Coronary artery (tissue), 2 donors: ENCODE measurements at regions not wholly inside any gene's neighbourhood (a gene's known extent, or its start where the extent isn't known, plus 50 kb on each side); places are given as distances from the start of the nearest gene placed in this dataset.
"Not testable (repeated sequence)": the region's sequence is repeated elsewhere in the genome, so short reads cannot be mapped to it uniquely, and the experiment has no call there.

ENCODE experiments used
- DNase-seq: peaks from one replicate; pipeline ENCODE4 v3.0.0-alpha.2; 2017; ENCODE audit warnings: low spot score
- H3K27ac ChIP-seq, 2 donors: fragments of 200-600 bp; sonication (generic); one replicate each; pipeline ENCODE4 v1.5.1; 2016 to 2019
- H3K4me3 ChIP-seq: fragments of 200-600 bp; sonication (generic); 2 replicates; pipeline ENCODE4 v1.5.1; 2016; ENCODE audit warnings: mild to moderate bottlenecking, moderate library complexity
- TF ChIP-seq, protein P1 (sequence below): fragments of 200-600 bp; sonication (generic); IDR thresholded peaks from one replicate; pipeline ENCODE4 v1.5.1; 2019; ENCODE audit warnings: antibody characterized with exemption

DNA sequence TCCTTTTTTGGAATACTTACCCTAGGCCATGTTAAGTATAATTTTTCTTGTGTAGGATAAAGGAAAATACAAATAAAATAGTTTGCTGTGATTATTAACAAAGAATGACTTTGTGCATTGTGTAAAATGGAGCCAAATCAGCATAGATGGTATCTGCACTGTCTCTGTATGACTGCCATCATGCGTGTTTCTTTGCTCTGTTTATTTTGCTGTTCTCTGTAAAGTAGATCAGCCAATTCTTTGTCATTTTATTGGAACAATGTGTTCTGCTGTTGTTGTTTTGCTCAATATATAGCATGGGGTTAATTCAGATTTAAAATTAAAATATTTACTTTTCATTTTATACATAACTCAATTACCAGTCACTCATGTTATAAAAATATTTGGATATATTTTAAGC lies 181.3 kb upstream of the UBE2E3 start:
- DNase-seq = no peak
- TF ChIP-seq, protein P1, sequence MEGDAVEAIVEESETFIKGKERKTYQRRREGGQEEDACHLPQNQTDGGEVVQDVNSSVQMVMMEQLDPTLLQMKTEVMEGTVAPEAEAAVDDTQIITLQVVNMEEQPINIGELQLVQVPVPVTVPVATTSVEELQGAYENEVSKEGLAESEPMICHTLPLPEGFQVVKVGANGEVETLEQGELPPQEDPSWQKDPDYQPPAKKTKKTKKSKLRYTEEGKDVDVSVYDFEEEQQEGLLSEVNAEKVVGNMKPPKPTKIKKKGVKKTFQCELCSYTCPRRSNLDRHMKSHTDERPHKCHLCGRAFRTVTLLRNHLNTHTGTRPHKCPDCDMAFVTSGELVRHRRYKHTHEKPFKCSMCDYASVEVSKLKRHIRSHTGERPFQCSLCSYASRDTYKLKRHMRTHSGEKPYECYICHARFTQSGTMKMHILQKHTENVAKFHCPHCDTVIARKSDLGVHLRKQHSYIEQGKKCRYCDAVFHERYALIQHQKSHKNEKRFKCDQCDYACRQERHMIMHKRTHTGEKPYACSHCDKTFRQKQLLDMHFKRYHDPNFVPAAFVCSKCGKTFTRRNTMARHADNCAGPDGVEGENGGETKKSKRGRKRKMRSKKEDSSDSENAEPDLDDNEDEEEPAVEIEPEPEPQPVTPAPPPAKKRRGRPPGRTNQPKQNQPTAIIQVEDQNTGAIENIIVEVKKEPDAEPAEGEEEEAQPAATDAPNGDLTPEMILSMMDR = no peak
- H3K4me3 ChIP-seq = no peak overlapping the region
- H3K27ac ChIP-seq = no peak overlapping the region

DNA sequence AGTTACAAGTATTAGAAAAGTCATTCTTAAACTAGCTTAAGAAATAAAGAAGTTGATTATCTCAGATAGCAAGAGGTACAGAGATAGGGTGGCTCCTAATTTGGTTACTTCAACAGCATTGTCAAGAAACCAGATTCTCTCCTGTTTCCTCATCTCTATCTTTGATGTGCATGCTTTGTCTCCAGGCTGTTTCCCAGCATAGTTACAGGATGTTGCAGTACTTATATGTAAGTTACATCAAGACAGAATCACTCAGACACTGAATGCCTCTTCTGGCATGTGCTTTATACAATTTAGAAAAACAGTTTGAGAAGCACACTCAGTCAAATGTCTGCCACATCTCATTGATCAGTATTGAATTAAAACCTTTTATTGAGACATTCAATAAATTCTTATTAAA lies 189.5 kb upstream of the UBE2E3 start:
- H3K27ac ChIP-seq = no peak overlapping the region
- no peak for DNase-seq
- TF ChIP-seq, protein P1 = no peak
- no peak overlapping the region for H3K4me3 ChIP-seq

DNA sequence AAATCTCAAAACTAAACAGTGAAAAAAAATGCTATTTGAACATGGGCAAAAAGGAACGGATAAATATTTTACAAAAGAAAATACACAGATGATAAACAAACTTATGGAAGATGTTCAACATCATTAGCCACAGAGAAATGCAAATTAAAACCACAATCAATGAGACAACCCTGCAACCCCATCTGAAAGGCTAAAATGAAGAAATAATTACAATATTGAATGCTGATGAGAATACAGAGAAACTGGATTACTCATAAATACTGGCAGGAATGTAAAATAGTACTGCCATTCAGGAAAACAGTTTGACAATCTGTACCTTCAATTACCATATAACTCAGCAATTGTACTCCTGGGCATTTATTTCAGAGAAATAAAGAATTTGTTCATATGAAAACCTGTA lies 193.1 kb upstream of the UBE2E3 start:
- Histone ChIP-seq H3K4me3 (no peak overlapping the region), H3K27ac (no peak overlapping the region)
- no peak for DNase-seq
- TF ChIP-seq, protein P1 = no peak

DNA sequence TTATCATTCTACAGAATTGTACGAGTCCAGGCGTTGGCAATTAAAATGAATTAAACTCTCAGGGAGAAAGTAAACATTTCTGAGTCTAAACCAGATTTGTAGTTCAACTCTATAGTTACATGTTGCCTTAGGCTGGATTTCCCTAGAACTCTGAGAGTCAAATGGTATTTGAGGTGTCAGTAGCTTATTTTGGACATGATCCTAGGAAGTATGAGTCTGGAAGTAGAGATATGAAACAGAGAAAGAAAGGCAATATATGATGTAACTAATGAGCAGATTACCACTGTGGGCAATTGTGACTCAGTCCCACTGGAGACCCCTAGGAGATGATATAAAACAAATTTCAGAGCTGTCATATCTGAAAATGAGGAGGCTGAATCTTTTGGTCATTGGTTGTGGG lies 199.1 kb upstream of the UBE2E3 start:
- no peak overlapping the region for H3K27ac ChIP-seq
- no peak overlapping the region for H3K4me3 ChIP-seq
- TF ChIP-seq, protein P1 = no peak
- no peak for DNase-seq

DNA sequence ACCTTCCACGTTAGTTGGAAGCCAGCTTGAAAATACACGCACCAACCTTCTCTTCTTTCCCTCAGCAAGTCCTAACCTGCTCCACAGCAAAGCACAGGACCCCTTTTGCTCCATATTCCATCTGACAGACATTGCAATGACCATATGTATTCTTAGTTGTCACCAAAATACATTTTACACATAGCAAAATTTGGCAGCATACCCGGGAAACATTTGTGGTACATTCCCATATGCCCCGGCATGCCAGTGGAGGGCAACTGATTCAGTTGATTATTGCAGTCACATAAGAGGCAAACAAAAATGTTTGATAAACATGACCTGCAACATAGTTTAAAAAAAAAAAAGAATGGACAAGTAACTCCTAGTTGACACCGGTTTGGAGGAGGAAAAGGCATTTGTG lies 202.1 kb upstream of the UBE2E3 start:
- Histone ChIP-seq H3K27ac (no peak overlapping the region), H3K4me3 (no peak overlapping the region)
- TF ChIP-seq, protein P1 = no peak
- DNase-seq = no peak

DNA sequence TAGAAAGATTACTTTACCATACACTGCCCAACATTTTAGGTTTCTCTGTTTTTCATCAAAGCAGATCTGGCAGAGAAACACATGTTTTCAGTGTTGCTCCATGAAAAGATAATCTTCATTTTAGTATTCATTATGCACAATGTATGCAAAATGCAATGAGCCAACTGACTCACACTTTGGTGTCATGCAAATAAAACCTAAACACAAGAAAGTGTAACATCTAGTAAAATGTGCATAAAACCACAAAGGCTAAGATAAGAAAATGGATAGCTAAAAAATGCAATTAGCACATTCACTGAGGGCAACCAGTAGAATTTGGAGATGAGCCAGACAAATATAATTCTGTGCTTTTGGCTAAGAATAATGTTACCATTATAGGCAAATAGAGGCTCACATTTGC lies 203.5 kb upstream of the UBE2E3 start:
- TF ChIP-seq, protein P1 = no peak
- H3K27ac ChIP-seq = no peak overlapping the region
- DNase-seq = no peak
- no peak overlapping the region for H3K4me3 ChIP-seq

DNA sequence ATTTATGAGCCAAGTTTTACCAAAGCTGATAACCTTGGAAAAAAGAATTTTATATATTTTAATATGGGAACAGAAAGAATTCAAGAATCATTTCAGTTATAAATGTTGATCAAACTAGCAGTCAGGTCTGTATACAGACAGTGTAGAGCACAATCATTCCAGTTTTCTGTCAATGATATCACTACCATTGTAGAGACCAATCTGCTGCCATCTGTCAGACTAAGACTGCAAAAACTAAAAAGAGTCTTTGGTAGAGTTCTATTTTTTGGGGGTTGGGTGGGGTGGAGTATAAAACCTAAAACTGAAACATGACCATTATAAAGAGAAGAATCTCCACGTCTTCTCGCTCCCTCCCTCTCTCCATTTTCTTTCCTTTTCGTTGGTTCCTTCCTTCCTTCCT lies 204.7 kb upstream of the UBE2E3 start:
- Histone ChIP-seq H3K4me3 (no peak overlapping the region), H3K27ac (no peak overlapping the region)
- TF ChIP-seq, protein P1 = no peak
- DNase-seq = no peak

DNA sequence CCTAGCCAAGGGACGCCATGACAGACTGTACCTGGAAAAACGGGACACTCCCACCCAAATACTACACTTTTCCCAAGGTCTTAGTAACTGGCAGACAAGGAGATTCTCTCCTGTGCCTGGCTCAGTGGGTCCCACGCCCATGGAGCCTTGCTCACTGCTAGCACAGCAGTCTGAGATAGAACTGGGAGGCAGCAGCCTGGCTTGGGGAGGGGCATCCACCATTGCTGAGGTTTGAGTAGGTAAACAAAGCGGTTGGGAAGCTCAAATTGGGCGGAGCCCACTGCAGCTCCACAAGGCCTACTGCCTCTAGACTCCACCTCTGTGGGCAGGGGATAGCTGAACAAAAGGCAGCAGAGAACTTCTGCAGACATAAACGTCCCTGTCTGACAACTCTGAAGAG lies 215.1 kb upstream of the UBE2E3 start:
- H3K27ac ChIP-seq, DNase-seq, H3K4me3 ChIP-seq: not testable (repeated sequence)
